HG03039 (cell line): ENCODE measurements at regions not wholly inside any gene's neighbourhood (a gene's known extent, or its start where the extent isn't known, plus 50 kb on each side); places are given as distances from the start of the nearest gene placed in this dataset.
A peak's percentile ranks its signal among the peaks of the same experiment; 100 is the strongest.
"Not testable (repeated sequence)": the region's sequence is repeated elsewhere in the genome, so short reads cannot be mapped to it uniquely, and the experiment has no call there.

Experiments used
- ATAC-seq: cut with Tn5 transposase; IDR thresholded peaks from one replicate; pipeline ENCODE4 v1.9.1; 2021; ENCODE audit warnings: mild to moderate bottlenecking, moderate library complexity; ENCODE audit not compliant: unreplicated experiment

GRCh38 chr10:52966904-52967303 lies 194.3 kb upstream of the MBL2 start:
- no peak for ATAC-seq

- peak; percentile 97 for ATAC-seq
These were observed 193.4 kb upstream of the MBL2 start for GRCh38 chr10:52965938-52966401.

GRCh38 chr10:52965509-52965908 lies 192.9 kb upstream of the MBL2 start:
- no peak for ATAC-seq

DNA sequence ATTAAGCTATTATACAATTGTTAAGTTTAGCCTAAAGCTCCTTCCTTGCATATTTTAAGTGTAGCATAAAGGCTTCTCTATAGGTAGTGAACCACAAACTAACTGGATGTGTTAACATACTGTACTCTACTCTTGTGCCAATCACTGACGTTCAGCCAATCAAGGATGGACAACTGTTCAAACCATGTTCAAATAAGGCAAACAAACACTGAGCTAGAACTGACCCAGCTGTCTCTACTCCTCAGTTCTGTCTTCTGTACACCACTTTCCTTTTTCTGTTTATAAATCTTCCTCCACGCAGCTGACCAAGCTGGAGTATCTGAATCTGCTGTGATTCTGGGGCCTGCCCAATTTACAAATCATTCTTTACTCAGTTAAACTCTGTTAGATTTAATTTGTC lies 188.7 kb upstream of the MBL2 start:
- no peak for ATAC-seq

GRCh38 chr10:52959810-52960209 lies 187.2 kb upstream of the MBL2 start:
- no peak for ATAC-seq

GRCh38 chr10:52956861-52957260 lies 184.3 kb upstream of the MBL2 start:
- ATAC-seq = no peak

DNA sequence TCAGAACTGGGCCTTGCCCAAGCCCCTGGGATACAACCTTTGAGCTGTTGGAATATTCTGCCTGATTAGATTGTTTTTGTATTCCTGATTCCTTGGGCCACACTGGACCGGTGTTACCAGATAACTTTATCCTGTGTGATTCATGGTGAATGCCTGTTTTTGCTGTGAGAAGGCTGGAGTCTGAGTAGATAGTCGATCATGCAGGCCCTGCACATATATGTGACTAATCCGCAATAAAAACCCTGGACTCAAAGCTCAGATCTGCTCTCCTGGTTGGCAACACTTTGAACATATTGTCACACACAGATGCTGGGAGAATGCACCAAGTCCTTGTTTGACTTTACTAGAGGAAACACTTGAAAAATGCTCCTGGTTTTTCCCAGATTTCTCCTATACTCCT lies 183.9 kb upstream of the MBL2 start:
- no peak for ATAC-seq

DNA sequence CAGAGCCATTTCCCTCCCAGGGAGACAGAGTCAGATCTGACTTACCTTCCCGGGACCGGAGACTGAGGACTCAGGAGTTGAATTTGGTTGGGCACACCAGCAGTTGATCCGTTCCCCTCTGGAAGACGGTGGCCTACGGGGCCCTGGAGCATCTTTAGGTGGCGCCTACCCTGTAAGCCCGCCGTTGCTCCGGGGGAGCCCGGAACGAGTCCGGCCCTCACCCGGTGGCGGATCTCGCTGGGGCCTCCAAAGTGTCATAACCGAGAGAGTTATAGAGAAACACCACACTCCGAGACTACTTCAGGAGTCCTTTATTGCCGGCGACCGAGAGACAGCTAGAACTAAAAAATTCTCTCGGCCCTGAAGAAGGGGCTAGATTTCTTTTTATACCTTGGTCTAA lies 182.8 kb upstream of the MBL2 start:
- ATAC-seq = no peak

- no peak for ATAC-seq
These were observed 181.8 kb upstream of the MBL2 start for GRCh38 chr10:52954407-52954806.

- ATAC-seq = no peak
These were observed 179.9 kb upstream of the MBL2 start for GRCh38 chr10:52952391-52953055.

DNA sequence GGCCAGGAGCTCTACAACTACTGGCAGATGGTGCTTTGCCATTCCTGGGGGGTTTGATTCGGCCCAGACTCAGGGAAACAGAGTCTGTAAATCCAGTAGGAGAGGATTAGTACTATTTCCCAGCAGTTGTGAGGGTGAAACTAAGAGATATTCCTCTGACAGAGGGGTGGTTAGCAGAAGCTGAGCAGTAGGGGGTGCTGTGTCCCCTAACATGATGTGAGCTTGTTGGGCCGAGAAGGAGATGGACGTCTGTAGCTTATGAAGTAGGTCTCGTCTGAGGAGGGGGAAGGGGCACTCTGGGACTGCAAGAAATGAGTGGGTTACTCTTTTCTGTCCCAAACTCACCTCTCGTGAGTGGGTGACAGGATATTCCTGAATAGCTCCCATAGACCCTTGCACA lies 179.2 kb upstream of the MBL2 start:
- ATAC-seq = peak; percentile 98

DNA sequence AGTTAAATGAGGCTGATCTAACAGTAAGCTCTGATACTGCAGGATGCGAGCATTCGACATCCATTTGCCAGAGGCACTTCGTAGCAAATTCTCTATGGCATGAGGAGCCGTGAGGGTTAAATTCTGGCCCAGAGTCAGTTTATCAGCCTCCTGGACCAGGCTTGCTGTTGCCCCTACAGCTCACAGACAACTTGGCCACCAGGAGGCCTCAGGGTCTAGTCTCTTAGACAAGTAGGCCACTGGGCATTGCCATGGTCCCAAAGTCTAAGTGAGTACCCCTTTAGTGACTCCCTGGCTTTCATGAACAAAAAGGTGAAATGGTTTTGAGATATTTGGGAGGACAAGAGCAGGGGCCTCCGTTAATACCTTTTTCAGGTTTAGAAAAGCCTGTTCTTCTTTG lies 178.0 kb upstream of the MBL2 start:
- no peak for ATAC-seq

GRCh38 chr10:52949899-52950298 lies 177.3 kb upstream of the MBL2 start:
- no peak for ATAC-seq

- ATAC-seq = no peak
These were observed 173.9 kb upstream of the MBL2 start for GRCh38 chr10:52946486-52946885.

DNA sequence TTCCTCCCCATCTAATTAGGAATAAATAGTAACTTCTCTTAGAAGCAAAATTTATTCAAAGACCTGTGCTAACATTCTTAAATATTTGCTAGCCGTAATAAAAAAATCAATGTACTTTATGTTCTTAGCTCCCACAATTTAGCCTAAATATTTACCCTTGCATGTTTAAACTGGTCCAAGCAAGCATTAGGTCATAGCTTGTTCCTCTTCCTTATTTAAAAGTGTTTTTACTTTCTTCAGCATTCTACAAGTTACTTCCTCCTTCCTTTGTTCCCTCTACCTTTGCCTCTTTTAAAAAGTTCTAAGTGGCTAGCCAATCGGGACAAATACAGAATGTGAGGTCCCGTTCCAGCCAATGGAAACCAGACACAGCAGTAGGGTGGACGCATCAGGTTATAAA lies 172.9 kb upstream of the MBL2 start:
- not testable (repeated sequence) for ATAC-seq

GRCh38 chr10:52940921-52941320 lies 168.3 kb upstream of the MBL2 start:
- no peak for ATAC-seq

- ATAC-seq = no peak
These were observed 167.3 kb upstream of the MBL2 start for GRCh38 chr10:52939894-52940293.

DNA sequence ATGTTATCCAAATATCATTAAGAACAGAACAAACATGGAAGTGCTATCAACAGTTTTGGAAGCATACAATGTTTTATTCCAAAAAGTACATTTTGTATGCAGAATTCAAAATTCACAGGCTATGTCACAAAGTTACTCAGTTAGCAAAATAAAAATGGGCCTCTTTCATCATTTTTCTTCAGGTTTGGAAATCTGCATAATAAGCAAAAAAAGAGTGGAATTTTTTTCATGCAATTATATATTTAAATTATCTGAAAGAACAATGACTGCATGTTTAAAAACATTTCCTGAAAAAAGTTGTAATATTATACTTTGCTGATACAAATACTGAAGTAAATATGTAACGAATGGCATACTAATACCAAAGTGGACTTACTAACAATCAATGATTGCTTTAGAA lies 161.2 kb upstream of the MBL2 start:
- ATAC-seq = no peak

- ATAC-seq = no peak
These were observed 155.1 kb upstream of the MBL2 start for GRCh38 chr10:52927678-52928077.

GRCh38 chr10:52923520-52923919 lies 150.9 kb upstream of the MBL2 start:
- ATAC-seq = no peak

DNA sequence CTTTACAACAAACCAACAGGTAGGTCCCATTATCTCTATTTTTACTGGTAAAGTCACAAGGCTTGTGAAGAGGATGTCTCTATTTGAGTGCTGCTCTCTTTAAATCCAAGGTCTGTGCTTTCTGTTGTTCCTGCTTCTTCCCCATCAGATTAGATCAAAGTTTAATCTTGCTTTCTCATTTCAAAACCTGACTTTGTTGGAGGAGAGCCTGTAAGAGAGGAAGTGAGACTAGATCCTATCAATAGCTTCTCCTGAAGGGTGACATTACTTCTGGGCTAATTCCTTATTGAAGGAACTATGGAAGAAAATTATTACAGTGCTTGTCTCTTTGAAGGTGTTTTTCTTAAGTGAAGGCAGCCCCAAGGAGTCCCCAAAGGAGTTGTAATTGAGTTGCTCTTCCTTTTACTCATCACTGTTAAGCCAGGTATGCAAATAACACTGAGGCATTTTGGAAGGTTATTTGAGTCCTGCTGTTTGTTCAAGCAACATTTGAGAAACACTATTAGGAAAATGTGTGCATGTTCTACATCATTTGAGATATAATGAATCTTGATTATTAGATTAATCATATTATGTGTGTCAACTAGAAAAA lies 146.2 kb upstream of the MBL2 start:
- ATAC-seq = no peak

- ATAC-seq = no peak
These were observed 142.8 kb upstream of the MBL2 start for GRCh38 chr10:52915391-52915790.

GRCh38 chr10:52911163-52911562 lies 138.6 kb upstream of the MBL2 start:
- ATAC-seq = no peak
